Suprapubic skin (tissue), 3 donors: ENCODE measurements at regions not wholly inside any gene's neighbourhood (a gene's known extent, or its start where the extent isn't known, plus 50 kb on each side); places are given as distances from the start of the nearest gene placed in this dataset.

Source experiments
- CTCF ChIP-seq, 2 donors: fragments of 200-600 bp in 1 of 2; fragments of 450-650 bp in 1 of 2; sonication (generic) in 1 of 2; IDR thresholded peaks; one replicate each; pipeline ENCODE4 v1.5.1; 2016 to 2019; ENCODE audit warnings: antibody characterized with exemption in 2 of 2, mild to moderate bottlenecking in 1 of 2, moderate library complexity in 1 of 2
- POLR2A ChIP-seq, 2 donors: fragments of 450-650 bp; IDR thresholded peaks; one replicate each; pipeline ENCODE4 v1.6.1; 2017; ENCODE audit warnings: antibody characterized with exemption in 2 of 2, mild to moderate bottlenecking in 2 of 2, moderate library complexity in 2 of 2

- TF ChIP-seq POLR2A (IDR thresholded peaks at IDR 0.05) (no peak), CTCF (IDR thresholded peaks at IDR 0.05) (no peak)
These were observed 375.3 kb downstream of the DUSP10 start for GRCh38 chr1:221366495-221367110.
